HCT116 (cell line): ENCODE measurements at regions not wholly inside any gene's neighbourhood (a gene's known extent, or its start where the extent isn't known, plus 50 kb on each side); places are given as distances from the start of the nearest gene placed in this dataset.

Source experiments
- FOSL1 ChIP-seq: IDR thresholded peaks from 2 replicates; pipeline ENCODE4 v1.6.1; 2012; ENCODE audit warnings: low read depth
- TF ChIP-seq, protein P1 (sequence below): IDR thresholded peaks from 2 replicates; pipeline ENCODE4 v1.6.1; 2012; ENCODE audit warnings: low read depth
- TF ChIP-seq, protein P2 (sequence below), 3 experiments: fragments of 200-600 bp in 1 of 3; sonication (generic) in 1 of 3; IDR thresholded peaks in 2 of 3; conservative IDR thresholded peaks in 1 of 3; 2 replicates each; pipeline ENCODE4 v1.5.1; 2012 to 2017; ENCODE audit warnings: low read depth in 2 of 3, low read length in 2 of 3, antibody characterized with exemption in 1 of 3, borderline replicate concordance in 1 of 3, control low read depth in 1 of 3, mild to moderate bottlenecking in 1 of 3, mixed read lengths in 1 of 3, mixed run types in 1 of 3, moderate library complexity in 1 of 3; ENCODE audit not compliant: insufficient read depth in 1 of 3

DNA sequence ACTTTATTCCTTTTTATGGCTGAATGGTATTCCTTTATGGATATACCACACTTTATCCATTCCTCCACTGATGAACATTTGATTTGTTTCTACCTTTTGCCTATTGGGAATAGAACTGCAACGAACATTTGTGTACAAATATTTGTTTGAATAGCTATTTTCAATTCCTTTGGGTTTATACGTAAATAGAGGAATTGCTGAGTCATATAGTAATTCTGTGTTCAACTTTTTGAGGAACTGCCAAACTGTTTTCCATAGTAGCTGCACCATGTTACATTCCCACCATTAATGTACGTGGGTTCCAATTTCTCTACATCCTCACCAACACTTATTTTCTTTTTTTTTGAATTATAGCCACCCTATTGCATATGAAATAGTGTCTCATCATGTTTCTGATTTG, 156.5 kb upstream of the ATP6AP2 start:
- TF ChIP-seq, protein P1, sequence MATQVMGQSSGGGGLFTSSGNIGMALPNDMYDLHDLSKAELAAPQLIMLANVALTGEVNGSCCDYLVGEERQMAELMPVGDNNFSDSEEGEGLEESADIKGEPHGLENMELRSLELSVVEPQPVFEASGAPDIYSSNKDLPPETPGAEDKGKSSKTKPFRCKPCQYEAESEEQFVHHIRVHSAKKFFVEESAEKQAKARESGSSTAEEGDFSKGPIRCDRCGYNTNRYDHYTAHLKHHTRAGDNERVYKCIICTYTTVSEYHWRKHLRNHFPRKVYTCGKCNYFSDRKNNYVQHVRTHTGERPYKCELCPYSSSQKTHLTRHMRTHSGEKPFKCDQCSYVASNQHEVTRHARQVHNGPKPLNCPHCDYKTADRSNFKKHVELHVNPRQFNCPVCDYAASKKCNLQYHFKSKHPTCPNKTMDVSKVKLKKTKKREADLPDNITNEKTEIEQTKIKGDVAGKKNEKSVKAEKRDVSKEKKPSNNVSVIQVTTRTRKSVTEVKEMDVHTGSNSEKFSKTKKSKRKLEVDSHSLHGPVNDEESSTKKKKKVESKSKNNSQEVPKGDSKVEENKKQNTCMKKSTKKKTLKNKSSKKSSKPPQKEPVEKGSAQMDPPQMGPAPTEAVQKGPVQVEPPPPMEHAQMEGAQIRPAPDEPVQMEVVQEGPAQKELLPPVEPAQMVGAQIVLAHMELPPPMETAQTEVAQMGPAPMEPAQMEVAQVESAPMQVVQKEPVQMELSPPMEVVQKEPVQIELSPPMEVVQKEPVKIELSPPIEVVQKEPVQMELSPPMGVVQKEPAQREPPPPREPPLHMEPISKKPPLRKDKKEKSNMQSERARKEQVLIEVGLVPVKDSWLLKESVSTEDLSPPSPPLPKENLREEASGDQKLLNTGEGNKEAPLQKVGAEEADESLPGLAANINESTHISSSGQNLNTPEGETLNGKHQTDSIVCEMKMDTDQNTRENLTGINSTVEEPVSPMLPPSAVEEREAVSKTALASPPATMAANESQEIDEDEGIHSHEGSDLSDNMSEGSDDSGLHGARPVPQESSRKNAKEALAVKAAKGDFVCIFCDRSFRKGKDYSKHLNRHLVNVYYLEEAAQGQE, result no peak
- TF ChIP-seq, protein P2, sequence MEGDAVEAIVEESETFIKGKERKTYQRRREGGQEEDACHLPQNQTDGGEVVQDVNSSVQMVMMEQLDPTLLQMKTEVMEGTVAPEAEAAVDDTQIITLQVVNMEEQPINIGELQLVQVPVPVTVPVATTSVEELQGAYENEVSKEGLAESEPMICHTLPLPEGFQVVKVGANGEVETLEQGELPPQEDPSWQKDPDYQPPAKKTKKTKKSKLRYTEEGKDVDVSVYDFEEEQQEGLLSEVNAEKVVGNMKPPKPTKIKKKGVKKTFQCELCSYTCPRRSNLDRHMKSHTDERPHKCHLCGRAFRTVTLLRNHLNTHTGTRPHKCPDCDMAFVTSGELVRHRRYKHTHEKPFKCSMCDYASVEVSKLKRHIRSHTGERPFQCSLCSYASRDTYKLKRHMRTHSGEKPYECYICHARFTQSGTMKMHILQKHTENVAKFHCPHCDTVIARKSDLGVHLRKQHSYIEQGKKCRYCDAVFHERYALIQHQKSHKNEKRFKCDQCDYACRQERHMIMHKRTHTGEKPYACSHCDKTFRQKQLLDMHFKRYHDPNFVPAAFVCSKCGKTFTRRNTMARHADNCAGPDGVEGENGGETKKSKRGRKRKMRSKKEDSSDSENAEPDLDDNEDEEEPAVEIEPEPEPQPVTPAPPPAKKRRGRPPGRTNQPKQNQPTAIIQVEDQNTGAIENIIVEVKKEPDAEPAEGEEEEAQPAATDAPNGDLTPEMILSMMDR (IDR thresholded peaks at IDR 0.05 in 2 of 3, conservative IDR thresholded peaks at IDR 0.05 in 1 of 3; ENCODE audit: borderline replicate concordance in 1 of 3, insufficient read depth in 1 of 3, low read depth in 2 of 3, low read length in 2 of 3), result no peak
- TF ChIP-seq FOSL1, result no peak
